H9 (cell line): ENCODE measurements at regions not wholly inside any gene's neighbourhood (a gene's known extent, or its start where the extent isn't known, plus 50 kb on each side); places are given as distances from the start of the nearest gene placed in this dataset.
A peak's percentile ranks its signal among the peaks of the same experiment; 100 is the strongest.

ENCODE experiments used
- DNase-seq: peaks from one replicate; pipeline ENCODE4 v3.0.0-alpha.2; 2017
- H2AFZ ChIP-seq: one replicate; pipeline ENCODE4 v1.6.1; 2013; ENCODE audit warnings: mild to moderate bottlenecking, low read length, control low read depth, moderate library complexity
- H2AK5ac ChIP-seq: 2 replicates; pipeline ENCODE4 v1.6.1; 2013; ENCODE audit warnings: low read length, control low read depth, mixed read lengths; ENCODE audit not compliant: insufficient read length
- H2BK120ac ChIP-seq: one replicate; pipeline ENCODE4 v1.6.1; 2013; ENCODE audit warnings: low read depth, mild to moderate bottlenecking, low read length, control low read depth, inconsistent platforms; ENCODE audit not compliant: poor library complexity, severe bottlenecking
- H2BK12ac ChIP-seq: 2 replicates; pipeline ENCODE4 v1.6.1; 2013; ENCODE audit warnings: low read length, control low read depth, mixed read lengths, low read depth; ENCODE audit not compliant: insufficient read length
- H2BK15ac ChIP-seq: 2 replicates; pipeline ENCODE4 v1.6.1; 2013; ENCODE audit warnings: low read depth, low read length, control low read depth
- H2BK20ac ChIP-seq: one replicate; pipeline ENCODE4 v1.6.1; 2013; ENCODE audit warnings: low read depth, mild to moderate bottlenecking, low read length, control low read depth, inconsistent platforms; ENCODE audit not compliant: poor library complexity, severe bottlenecking
- H2BK5ac ChIP-seq: 2 replicates; pipeline ENCODE4 v1.6.1; 2013; ENCODE audit warnings: low read length, control low read depth, mixed read lengths; ENCODE audit not compliant: insufficient read length
- H3K14ac ChIP-seq: 2 replicates; pipeline ENCODE4 v1.6.1; 2013; ENCODE audit warnings: low read length, control low read depth; ENCODE audit not compliant: insufficient read depth
- H3K18ac ChIP-seq: 2 replicates; pipeline ENCODE4 v1.6.1; 2013; ENCODE audit warnings: low read depth, mild to moderate bottlenecking, mixed read lengths, low read length, control low read depth; ENCODE audit not compliant: insufficient read length
- H3K23ac ChIP-seq: 2 replicates; pipeline ENCODE4 v1.6.1; 2013; ENCODE audit warnings: low read length, control low read depth, mixed read lengths, low read depth; ENCODE audit not compliant: insufficient read length
- H3K23me2 ChIP-seq: 2 replicates; pipeline ENCODE4 v1.6.1; 2013; ENCODE audit warnings: low read depth, mild to moderate bottlenecking, mixed read lengths, low read length, control low read depth; ENCODE audit not compliant: insufficient read length, poor library complexity, severe bottlenecking
- H3K27ac ChIP-seq: 2 replicates; pipeline ENCODE4 v1.5.1; 2013; ENCODE audit warnings: low read length, control low read depth, mixed read lengths, low read depth; ENCODE audit not compliant: insufficient read length
- H3K27me3 ChIP-seq: 2 replicates; pipeline ENCODE4 v1.6.1; 2013; ENCODE audit warnings: low read length, control low read depth, inconsistent platforms; ENCODE audit not compliant: insufficient read depth
- H3K4ac ChIP-seq: 2 replicates; pipeline ENCODE4 v1.6.1; 2013; ENCODE audit warnings: low read depth, mild to moderate bottlenecking, control low read depth, inconsistent platforms, low read length, moderate library complexity
- H3K4me1 ChIP-seq: 2 replicates; pipeline ENCODE4 v1.6.1; 2013; ENCODE audit warnings: low read length, control low read depth, inconsistent platforms; ENCODE audit not compliant: insufficient read depth
- H3K4me2 ChIP-seq: 2 replicates; pipeline ENCODE4 v1.6.1; 2013; ENCODE audit warnings: low read length, control low read depth, mixed read lengths; ENCODE audit not compliant: insufficient read length, insufficient read depth
- H3K56ac ChIP-seq: 2 replicates; pipeline ENCODE4 v1.6.1; 2013; ENCODE audit warnings: low read depth, mild to moderate bottlenecking, mixed read lengths, low read length, control low read depth; ENCODE audit not compliant: insufficient read length
- H3K79me1 ChIP-seq: 2 replicates; pipeline ENCODE4 v1.6.1; 2013; ENCODE audit warnings: low read depth, mild to moderate bottlenecking, moderate library complexity, low read length, control low read depth, inconsistent platforms; ENCODE audit not compliant: insufficient read depth, poor library complexity, severe bottlenecking
- H3K79me2 ChIP-seq: 2 replicates; pipeline ENCODE4 v1.6.1; 2013; ENCODE audit warnings: low read length, control low read depth, inconsistent platforms; ENCODE audit not compliant: insufficient read depth
- H3K9ac ChIP-seq: 2 replicates; pipeline ENCODE4 v1.6.1; 2013; ENCODE audit warnings: low read length, control low read depth, mixed read lengths; ENCODE audit not compliant: insufficient read length; ENCODE audit errors: extremely low read depth
- H3K9me3 ChIP-seq: one replicate; pipeline ENCODE4 v1.6.1; 2013; ENCODE audit warnings: low read depth, low read length, inconsistent platforms; ENCODE audit not compliant: control insufficient read depth
- H3T11ph ChIP-seq: one replicate; pipeline ENCODE4 v1.6.1; 2013; ENCODE audit warnings: mild to moderate bottlenecking, low read length, control low read depth, inconsistent platforms
- H4K20me1 ChIP-seq: one replicate; pipeline ENCODE4 v1.6.1; 2013; ENCODE audit not compliant: control insufficient read depth, insufficient read length, insufficient read depth
- H4K5ac ChIP-seq: 2 replicates; pipeline ENCODE4 v1.6.1; 2013; ENCODE audit warnings: low read depth, mild to moderate bottlenecking, mixed read lengths, low read length, control low read depth; ENCODE audit not compliant: insufficient read length
- H4K8ac ChIP-seq: replicated peaks from 2 replicates; pipeline ENCODE4 v1.6.1; 2013; ENCODE audit warnings: low read length, control low read depth, mixed read lengths, low read depth; ENCODE audit not compliant: insufficient read length
- H4K91ac ChIP-seq: 2 replicates; pipeline ENCODE4 v1.6.1; 2013; ENCODE audit warnings: low read depth, mild to moderate bottlenecking, moderate library complexity, mixed read lengths, low read length, control low read depth; ENCODE audit not compliant: insufficient read length
- H3K27ac Mint-ChIP-seq, 3 experiments: 2 replicates in 2 of 3; 3 replicates in 1 of 3; pipeline ENCODE4 v1.8.0; 2020 to 2021; ENCODE audit warnings: mixed read lengths in 3 of 3, mild to moderate bottlenecking in 1 of 3, moderate library complexity in 1 of 3
- H3K27me3 Mint-ChIP-seq: 2 replicates; pipeline ENCODE4 v1.8.0; 2021; ENCODE audit warnings: low read depth, mild to moderate bottlenecking, moderate library complexity, mixed read lengths
- H3K36me3 Mint-ChIP-seq, 3 experiments: 2 replicates in 2 of 3; 3 replicates in 1 of 3; pipeline ENCODE4 v1.8.0; 2020 to 2021; ENCODE audit warnings: low read depth in 3 of 3, mixed read lengths in 3 of 3; ENCODE audit not compliant: insufficient read depth in 1 of 3
- H3K4me1 Mint-ChIP-seq, 2 experiments: 2 replicates each; pipeline ENCODE4 v1.8.0; 2020; ENCODE audit warnings: mixed read lengths in 2 of 2
- H3K4me3 Mint-ChIP-seq, 2 experiments: 2 replicates in 1 of 2; 3 replicates in 1 of 2; pipeline ENCODE4 v1.8.0; 2020 to 2021; ENCODE audit warnings: mild to moderate bottlenecking in 2 of 2, mixed read lengths in 2 of 2, moderate library complexity in 1 of 2
- H3K9me3 Mint-ChIP-seq, 2 experiments: 2 replicates in 1 of 2; 3 replicates in 1 of 2; pipeline ENCODE4 v1.8.0; 2020; ENCODE audit warnings: mild to moderate bottlenecking in 2 of 2, mixed read lengths in 2 of 2, moderate library complexity in 1 of 2
- CTCF ChIP-seq: fragments of 200-600 bp; sonication (generic); conservative IDR thresholded peaks from 3 replicates; pipeline ENCODE4 v1.8.0; 2021; ENCODE audit warnings: antibody characterized with exemption, mild to moderate bottlenecking
- WGBS: extraction: QIAGEN DNeasy Blood & Tissue Kit; methylation state at CpG from one replicate; pipeline ENCODE4 v1.1.7; 2013; ENCODE audit warnings: missing lambda C conversion rate, low lambda C conversion rate, mixed read lengths; ENCODE audit not compliant: insufficient read length; ENCODE audit errors: extremely low coverage; 5-methylcytosine and 5-hydroxymethylcytosine counted together

GRCh38 chr2:23244617-23245016 is 140.4 kb upstream of the KLHL29 start:
- no peaks in the 10 kb centered on the region; the same call in 1 of the 2 replicates for H3K27me3 ChIP-seq
- DNase-seq: no peak
- peak overlapping the region in 1 of 3 experiments; percentile 8; a peak in 1 of 7 replicates for H3K27ac Mint-ChIP-seq
- H4K20me1 ChIP-seq: no peaks in the 10 kb centered on the region
- H3K4me1 Mint-ChIP-seq: peaks cover 4% of the 10 kb centered on the region in 2 experiments
- H4K5ac ChIP-seq: no peak overlapping the region
- H4K8ac ChIP-seq: no peak overlapping the region
- no CpG with 5 or more reads among the region's 1 CpG for WGBS
- H3K27me3 Mint-ChIP-seq: peaks cover 1% of the 10 kb centered on the region; the same call in 1 of the 2 replicates
- no peaks in the 10 kb centered on the region for H3K4me1 ChIP-seq
- H3K4me2 ChIP-seq: no peak overlapping the region
- no peaks in the 10 kb centered on the region for H3K9me3 ChIP-seq
- H2BK20ac ChIP-seq: no peak overlapping the region
- H2AFZ ChIP-seq: no peak overlapping the region
- H3K79me1 ChIP-seq: no peaks in the 10 kb centered on the region
- H2BK15ac ChIP-seq: no peak overlapping the region
- no peak overlapping the region for H4K91ac ChIP-seq
- H3K14ac ChIP-seq: no peak overlapping the region
- no peaks in the 10 kb centered on the region for H3K23me2 ChIP-seq
- H3K9me3 Mint-ChIP-seq: no peaks in the 10 kb centered on the region
- H2BK5ac ChIP-seq: no peak overlapping the region
- no peak overlapping the region for H3T11ph ChIP-seq
- H3K4ac ChIP-seq: no peak overlapping the region
- H2BK12ac ChIP-seq: no peak overlapping the region
- H3K56ac ChIP-seq: no peak overlapping the region
- H3K79me2 ChIP-seq: no peaks in the 10 kb centered on the region
- H3K36me3 Mint-ChIP-seq: no peaks in the 10 kb centered on the region; a peak in 1 of 7 replicates
- H3K27ac ChIP-seq: no peak overlapping the region
- H3K18ac ChIP-seq: no peak overlapping the region
- no peak for TF ChIP-seq CTCF
- H2AK5ac ChIP-seq: no peak overlapping the region
- H3K9ac ChIP-seq: no peak overlapping the region
- H3K4me3 Mint-ChIP-seq: no peak overlapping the region
- no peak overlapping the region for H2BK120ac ChIP-seq
- H3K23ac ChIP-seq: no peak overlapping the region
